MCF 10A (cell line): ENCODE measurements at regions not wholly inside any gene's neighbourhood (a gene's known extent, or its start where the extent isn't known, plus 50 kb on each side); places are given as distances from the start of the nearest gene placed in this dataset.

Experiments used
- BruUV-seq: library from RNA; stranded (reverse); fragments of 400-500 nt; replicated peaks from 2 replicates; lab custom pipeline; 2021; lab: Mats Ljungman, UMichigan
- CTCF ChIA-PET: fragments of 300-600 bp; sonication (Branson Sonifier 250); formaldehyde crosslinking; extraction: SDS; loops from one replicate; lab custom pipeline; 2021; ENCODE audit warnings: antibody characterized with exemption, inconsistent platforms; lab: Yijun Ruan, JAX
- POLR2A ChIA-PET: fragments of 300-600, 350-650 bp; sonication (Branson Sonifier 250); formaldehyde crosslinking; extraction: SDS; loops from one replicate; lab custom pipeline; 2020; ENCODE audit warnings: antibody characterized with exemption, inconsistent platforms; lab: Yijun Ruan, JAX
- DNase-seq: peaks from one replicate; pipeline ENCODE4 v3.0.0-alpha.2; 2018; ENCODE audit not compliant: unreplicated experiment
- H3K27ac Mint-ChIP-seq: one replicate; pipeline ENCODE4 v1.8.0; 2022; ENCODE audit warnings: mild to moderate bottlenecking, low read depth, mixed read lengths; ENCODE audit not compliant: unreplicated experiment
- H3K27me3 Mint-ChIP-seq: one replicate; pipeline ENCODE4 v1.8.0; 2022; ENCODE audit warnings: mixed read lengths; ENCODE audit not compliant: insufficient read depth, unreplicated experiment
- H3K36me3 Mint-ChIP-seq: one replicate; pipeline ENCODE4 v1.8.0; 2022; ENCODE audit warnings: mild to moderate bottlenecking, moderate library complexity, mixed read lengths; ENCODE audit not compliant: insufficient read depth, unreplicated experiment
- H3K4me1 Mint-ChIP-seq: one replicate; pipeline ENCODE4 v1.8.0; 2022; ENCODE audit warnings: mixed read lengths; ENCODE audit not compliant: insufficient read depth, unreplicated experiment
- H3K4me3 Mint-ChIP-seq: one replicate; pipeline ENCODE4 v1.8.0; 2022; ENCODE audit warnings: mild to moderate bottlenecking, moderate library complexity, mixed read lengths; ENCODE audit not compliant: unreplicated experiment
- H3K9me3 Mint-ChIP-seq: one replicate; pipeline ENCODE4 v1.8.0; 2022; ENCODE audit warnings: mixed read lengths; ENCODE audit not compliant: unreplicated experiment
- CTCF ChIP-seq: fragments of 200-600 bp; IDR thresholded peaks from one replicate; pipeline ENCODE4 v1.8.0; 2022; ENCODE audit warnings: antibody characterized with exemption, mild to moderate bottlenecking; ENCODE audit not compliant: unreplicated experiment
- intact Hi-C: fragments of 100-400 bp; cut with micrococcal nuclease; formaldehyde crosslinking; loops from 2 replicates; pipeline ENCODE4 v1.14.1; 2022

- H3K4me3 Mint-ChIP-seq = no peak overlapping the region
- intact Hi-C loops = no loop called here
- TF ChIP-seq CTCF = no peak
- H3K9me3 Mint-ChIP-seq = peaks cover 23% of the 10 kb centered on the region
- no peaks in the 10 kb centered on the region for H3K27me3 Mint-ChIP-seq
- no peak for DNase-seq
- ChIA-PET CTCF (no interaction called here), POLR2A (no interaction called here)
- no peaks in the 10 kb centered on the region for H3K4me1 Mint-ChIP-seq
- H3K27ac Mint-ChIP-seq = no peak overlapping the region
- no peaks in the 10 kb centered on the region for H3K36me3 Mint-ChIP-seq
- BruUV-seq = no TSS peak
Measured at GRCh38 chr2:16061441-16062217, 121.3 kb downstream of the MYCN start.

- Mint-ChIP-seq H3K4me3 (no peak overlapping the region), H3K27ac (no peak overlapping the region), H3K27me3 (no peaks in the 10 kb centered on the region), H3K9me3 (peaks cover 23% of the 10 kb centered on the region), H3K4me1 (no peaks in the 10 kb centered on the region), H3K36me3 (no peaks in the 10 kb centered on the region)
- TF ChIP-seq CTCF = no peak
- no TSS peak for BruUV-seq
- ChIA-PET POLR2A (no interaction called here), CTCF (no interaction called here)
- no peak for DNase-seq
- intact Hi-C loops = no loop called here
Measured at GRCh38 chr2:16060936-16061338, 120.6 kb downstream of the MYCN start.

- DNase-seq = no peak
- Mint-ChIP-seq H3K4me1 (no peaks in the 10 kb centered on the region), H3K27me3 (no peaks in the 10 kb centered on the region), H3K27ac (no peak overlapping the region), H3K9me3 (peaks cover 23% of the 10 kb centered on the region), H3K36me3 (no peaks in the 10 kb centered on the region), H3K4me3 (no peak overlapping the region)
- intact Hi-C loops = no loop called here
- BruUV-seq = no TSS peak
- POLR2A ChIA-PET = no interaction called here
- CTCF ChIA-PET = no interaction called here
- TF ChIP-seq CTCF = no peak
Measured at GRCh38 chr2:16060125-16060935, 120.0 kb downstream of the MYCN start.

- no TSS peak for BruUV-seq
Measured at GRCh38 chr2:16059393-16060016, 119.2 kb downstream of the MYCN start.

More at GRCh38 chr2:16059393-16060016, 119.2 kb downstream of the MYCN start:
- CTCF ChIA-PET = no interaction called here
- Mint-ChIP-seq H3K27ac (no peak overlapping the region), H3K9me3 (peaks cover 23% of the 10 kb centered on the region), H3K27me3 (no peaks in the 10 kb centered on the region), H3K36me3 (no peaks in the 10 kb centered on the region), H3K4me3 (no peak overlapping the region), H3K4me1 (no peaks in the 10 kb centered on the region)
- DNase-seq = no peak
- TF ChIP-seq CTCF = no peak
- intact Hi-C loops = no loop called here
- POLR2A ChIA-PET = no interaction called here
